ENCODE measurements at regions not wholly inside any gene's neighbourhood (a gene's known extent, or its start where the extent isn't known, plus 50 kb on each side); places are given as distances from the start of the nearest gene placed in this dataset.

DNA sequence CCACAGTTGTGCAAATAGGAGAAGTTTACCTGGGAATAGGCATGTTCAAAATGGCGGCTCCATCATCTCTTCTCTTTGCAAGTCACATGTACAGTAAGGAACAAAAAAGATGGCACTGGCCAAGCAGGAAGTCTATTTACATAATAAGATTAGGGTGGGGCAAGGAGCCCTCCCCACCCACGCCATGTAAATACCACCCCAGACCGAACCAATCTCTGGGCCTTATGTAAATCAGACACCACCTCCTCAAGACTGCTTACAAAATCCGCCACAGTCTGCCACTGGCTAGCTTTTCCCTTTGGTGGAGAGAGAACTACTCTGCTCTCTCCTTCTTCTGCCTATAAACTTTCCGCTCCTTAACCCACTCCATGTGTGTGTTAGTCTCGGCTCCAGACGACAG is 1496.3 kb downstream of the REEP3 start:
- DNase-seq (ENCODE audit: low read depth), result no peak
- no peak overlapping the region for H3K4me3 ChIP-seq (ENCODE audit: low read depth, low read length)
- TF ChIP-seq, protein P1, sequence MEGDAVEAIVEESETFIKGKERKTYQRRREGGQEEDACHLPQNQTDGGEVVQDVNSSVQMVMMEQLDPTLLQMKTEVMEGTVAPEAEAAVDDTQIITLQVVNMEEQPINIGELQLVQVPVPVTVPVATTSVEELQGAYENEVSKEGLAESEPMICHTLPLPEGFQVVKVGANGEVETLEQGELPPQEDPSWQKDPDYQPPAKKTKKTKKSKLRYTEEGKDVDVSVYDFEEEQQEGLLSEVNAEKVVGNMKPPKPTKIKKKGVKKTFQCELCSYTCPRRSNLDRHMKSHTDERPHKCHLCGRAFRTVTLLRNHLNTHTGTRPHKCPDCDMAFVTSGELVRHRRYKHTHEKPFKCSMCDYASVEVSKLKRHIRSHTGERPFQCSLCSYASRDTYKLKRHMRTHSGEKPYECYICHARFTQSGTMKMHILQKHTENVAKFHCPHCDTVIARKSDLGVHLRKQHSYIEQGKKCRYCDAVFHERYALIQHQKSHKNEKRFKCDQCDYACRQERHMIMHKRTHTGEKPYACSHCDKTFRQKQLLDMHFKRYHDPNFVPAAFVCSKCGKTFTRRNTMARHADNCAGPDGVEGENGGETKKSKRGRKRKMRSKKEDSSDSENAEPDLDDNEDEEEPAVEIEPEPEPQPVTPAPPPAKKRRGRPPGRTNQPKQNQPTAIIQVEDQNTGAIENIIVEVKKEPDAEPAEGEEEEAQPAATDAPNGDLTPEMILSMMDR (conservative IDR thresholded peaks at IDR 0.05; ENCODE audit: low read depth, low read length), result no peak

DNA sequence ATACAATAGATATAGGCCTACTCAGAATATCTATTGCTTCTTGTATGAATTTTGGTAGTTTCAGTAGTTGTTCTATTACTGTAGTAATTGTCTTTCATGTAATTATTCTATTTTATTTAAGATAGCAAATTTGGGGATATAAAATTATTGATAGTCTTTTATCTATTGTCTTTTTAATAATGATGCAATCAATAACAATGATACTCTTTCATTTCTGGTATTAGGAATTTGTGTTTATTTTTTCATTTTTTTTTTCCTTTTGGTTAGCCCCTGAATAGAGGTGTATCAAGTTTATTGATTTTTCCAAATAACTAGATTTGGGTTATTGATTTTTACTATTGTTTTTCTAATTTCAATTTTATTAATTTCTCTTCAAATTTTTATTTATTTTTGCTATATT is 1503.7 kb downstream of the REEP3 start:
- no peak for DNase-seq (ENCODE audit: low read depth)
- H3K4me3 ChIP-seq (ENCODE audit: low read depth, low read length), result no peak overlapping the region
- TF ChIP-seq, protein P1 (conservative IDR thresholded peaks at IDR 0.05; ENCODE audit: low read depth, low read length), result no peak

DNA sequence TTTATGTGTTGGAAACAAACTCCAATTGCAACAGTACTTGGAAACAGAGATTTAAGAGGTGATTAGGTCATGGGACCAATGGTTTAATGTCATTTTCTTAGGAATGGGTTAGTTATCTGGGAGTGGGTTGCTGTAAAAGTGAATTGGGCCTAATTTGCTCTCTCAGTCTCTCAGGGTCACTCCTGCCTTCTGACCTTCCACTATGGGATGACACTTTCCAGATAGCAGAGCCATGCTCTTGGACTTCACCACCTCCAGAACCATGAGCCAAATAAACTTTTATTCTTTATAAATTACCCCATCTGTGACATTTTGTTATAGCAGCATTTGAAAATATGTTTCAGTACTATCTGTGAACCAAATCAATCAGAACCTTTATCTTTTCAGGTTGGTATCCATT is 1509.1 kb downstream of the REEP3 start:
- TF ChIP-seq, protein P1 (conservative IDR thresholded peaks at IDR 0.05; ENCODE audit: low read depth, low read length), result no peak
- DNase-seq (ENCODE audit: low read depth), result no peak
- no peak overlapping the region for H3K4me3 ChIP-seq (ENCODE audit: low read depth, low read length)

DNA sequence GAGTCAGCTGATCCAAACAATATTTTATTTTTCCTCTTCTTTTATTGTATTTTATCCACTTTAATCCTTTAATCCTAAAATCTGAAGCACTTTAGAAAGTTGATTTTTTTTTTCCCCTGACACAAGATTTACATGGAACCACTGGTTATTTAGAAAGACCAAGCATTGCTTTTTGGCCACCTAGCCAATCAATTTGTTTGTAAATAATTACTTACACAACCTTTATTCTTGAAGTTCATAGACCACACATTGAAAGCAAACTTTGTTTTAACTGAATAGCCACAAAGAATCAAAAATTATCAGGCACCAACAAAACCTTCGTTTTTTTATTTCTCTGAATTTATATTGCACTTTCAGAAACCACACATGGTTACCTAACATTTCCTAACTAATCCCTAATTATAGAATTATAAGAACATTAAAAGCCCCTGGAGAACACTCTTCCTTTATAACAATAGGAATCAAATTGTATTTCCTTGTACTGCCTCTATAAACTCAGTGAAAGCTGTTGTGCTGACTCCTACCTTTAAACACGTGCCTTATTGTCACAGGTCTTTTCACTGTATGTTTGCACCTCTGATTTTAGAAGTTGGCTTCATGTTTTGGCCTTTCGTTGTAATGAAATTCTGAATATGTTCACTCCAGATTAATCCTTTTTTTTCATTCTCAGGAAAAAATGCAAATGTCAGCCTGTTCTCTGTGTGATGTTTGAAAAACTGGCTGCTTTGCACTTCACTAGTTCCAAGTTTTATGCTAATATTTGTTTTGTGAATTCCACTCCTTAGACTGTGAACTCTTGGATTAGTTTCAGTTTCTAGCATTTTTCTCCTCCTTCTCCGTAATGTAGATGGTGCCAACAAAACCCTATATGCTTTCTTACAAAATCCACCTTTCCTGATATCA is 1511.9 kb downstream of the REEP3 start:
- no peak overlapping the region for H3K4me3 ChIP-seq (ENCODE audit: low read depth, low read length)
- TF ChIP-seq, protein P1 (conservative IDR thresholded peaks at IDR 0.05; ENCODE audit: low read depth, low read length), result no peak
- DNase-seq (ENCODE audit: low read depth), result no peak

DNA sequence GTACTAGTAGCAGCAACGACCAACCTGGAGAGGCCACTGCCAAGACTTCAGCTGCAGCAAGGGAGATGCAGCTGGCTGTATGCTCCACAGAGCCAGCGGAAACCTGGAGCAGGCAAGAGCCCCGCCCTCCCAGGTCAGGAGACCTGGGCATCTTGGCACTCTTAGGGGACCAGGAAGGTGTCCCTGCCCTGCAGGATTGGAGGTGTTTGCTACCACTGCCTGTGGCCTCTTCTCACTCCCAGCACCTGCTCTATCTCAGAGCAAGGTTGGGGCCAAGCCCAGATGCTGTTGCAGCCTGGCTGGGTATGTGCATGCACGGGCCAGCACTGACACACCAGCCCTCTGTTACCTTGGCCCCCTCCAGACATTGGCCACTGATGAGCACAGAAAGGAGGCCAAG is 1512.8 kb downstream of the REEP3 start:
- no peak for DNase-seq (ENCODE audit: low read depth)
- TF ChIP-seq, protein P1 (conservative IDR thresholded peaks at IDR 0.05; ENCODE audit: low read depth, low read length), result no peak
- H3K4me3 ChIP-seq (ENCODE audit: low read depth, low read length), result no peak overlapping the region

DNA sequence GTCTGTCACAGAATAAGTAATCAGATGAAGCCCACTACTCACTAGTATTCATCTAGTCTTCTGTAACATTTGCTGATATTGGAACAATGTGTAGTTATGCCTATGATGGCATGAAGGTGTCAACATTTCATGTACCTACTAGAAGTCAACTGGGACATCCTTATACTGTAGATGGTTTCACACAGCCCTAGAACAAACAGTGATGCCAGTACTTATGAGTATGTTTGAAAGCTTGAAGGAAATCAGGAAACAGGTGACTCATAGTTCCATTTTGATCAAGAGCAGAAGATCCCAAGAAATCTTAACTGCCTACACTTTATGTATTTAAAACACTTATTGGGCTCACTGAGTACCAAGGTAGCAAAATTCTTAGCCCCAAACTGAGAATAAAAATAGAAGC is 1519.6 kb downstream of the REEP3 start:
- H3K4me3 ChIP-seq (ENCODE audit: low read depth, low read length), result no peak overlapping the region
- no peak for DNase-seq (ENCODE audit: low read depth)
- TF ChIP-seq, protein P1 (conservative IDR thresholded peaks at IDR 0.05; ENCODE audit: low read depth, low read length), result no peak

DNA sequence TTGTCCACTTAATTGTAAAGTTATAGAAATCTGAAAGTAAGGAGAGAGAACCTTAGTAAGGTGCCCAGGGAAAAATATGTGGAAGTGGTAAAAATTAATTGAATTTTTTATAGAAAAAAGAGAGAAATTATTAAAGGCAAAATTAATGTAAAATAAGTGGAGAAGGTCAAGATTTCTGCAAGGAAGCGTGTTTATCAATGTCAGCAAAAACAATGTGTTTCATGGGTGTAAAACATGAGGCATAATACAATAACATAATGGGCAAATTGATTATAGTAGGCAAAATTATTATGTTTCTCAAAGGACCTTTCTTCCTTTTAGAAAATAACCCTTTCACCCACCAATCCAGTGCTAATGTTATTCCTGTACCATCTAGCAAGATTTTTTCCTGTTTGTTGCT is 1520.1 kb downstream of the REEP3 start:
- no peak overlapping the region for H3K4me3 ChIP-seq (ENCODE audit: low read depth, low read length)
- DNase-seq (ENCODE audit: low read depth), result no peak
- TF ChIP-seq, protein P1 (conservative IDR thresholded peaks at IDR 0.05; ENCODE audit: low read depth, low read length), result no peak

Measured in epithelial cell of proximal tubule (primary cell).